GM23248 (cell line): ENCODE measurements at regions not wholly inside any gene's neighbourhood (a gene's known extent, or its start where the extent isn't known, plus 50 kb on each side); places are given as distances from the start of the nearest gene placed in this dataset.
"Not testable (repeated sequence)": the region's sequence is repeated elsewhere in the genome, so short reads cannot be mapped to it uniquely, and the experiment has no call there.

ENCODE experiments used
- DNase-seq: peaks from one replicate; pipeline ENCODE4 v3.0.0-alpha.2; 2015
- H2AFZ ChIP-seq: fragments of 200-600 bp; sonication (generic); 2 replicates; pipeline ENCODE4 v1.6.1; 2016; ENCODE audit warnings: antibody characterized with exemption
- H3F3A ChIP-seq: fragments of 200-600 bp; sonication (generic); 2 replicates; pipeline ENCODE4 v1.6.1; 2016; ENCODE audit warnings: mild to moderate bottlenecking, antibody characterized with exemption, mixed run types; ENCODE audit not compliant: insufficient read depth
- H3K27ac ChIP-seq: fragments of 200-600 bp; sonication (generic); 2 replicates; pipeline ENCODE4 v1.5.1; 2016; ENCODE audit warnings: mild to moderate bottlenecking
- H3K27me3 ChIP-seq: fragments of 200-600 bp; sonication (generic); replicated peaks from 2 replicates; pipeline ENCODE4 v1.6.1; 2016; ENCODE audit warnings: mild to moderate bottlenecking; ENCODE audit not compliant: insufficient read depth
- H3K36me3 ChIP-seq: fragments of 200-600 bp; sonication (generic); 2 replicates; pipeline ENCODE4 v1.6.1; 2016; ENCODE audit warnings: low read depth, mild to moderate bottlenecking
- H3K4me1 ChIP-seq: fragments of 200-600 bp; sonication (generic); 2 replicates; pipeline ENCODE4 v1.6.1; 2016; ENCODE audit warnings: mild to moderate bottlenecking; ENCODE audit not compliant: insufficient read depth
- H3K4me2 ChIP-seq: fragments of 200-600 bp; sonication (generic); one replicate; pipeline ENCODE4 v1.6.1; 2016; ENCODE audit warnings: mild to moderate bottlenecking; ENCODE audit not compliant: unreplicated experiment
- H3K4me3 ChIP-seq: fragments of 200-600 bp; sonication (generic); 2 replicates; pipeline ENCODE4 v1.5.1; 2016; ENCODE audit warnings: mild to moderate bottlenecking
- H3K79me2 ChIP-seq: fragments of 200-600 bp; sonication (generic); 2 replicates; pipeline ENCODE4 v1.6.1; 2016; ENCODE audit warnings: mild to moderate bottlenecking; ENCODE audit not compliant: insufficient read depth
- H3K9ac ChIP-seq: fragments of 200-600 bp; sonication (generic); 2 replicates; pipeline ENCODE4 v1.6.1; 2016; ENCODE audit warnings: mild to moderate bottlenecking
- H3K9me2 ChIP-seq: fragments of 200-600 bp; sonication (generic); 2 replicates; pipeline ENCODE4 v1.6.1; 2016; ENCODE audit warnings: mixed run types, mild to moderate bottlenecking, moderate library complexity; ENCODE audit not compliant: insufficient read depth
- H3K9me3 ChIP-seq: fragments of 200-600 bp; sonication (generic); one replicate; pipeline ENCODE4 v1.6.1; 2017; ENCODE audit warnings: low read depth
- H4K20me1 ChIP-seq: fragments of 200-600 bp; sonication (generic); 2 replicates; pipeline ENCODE4 v1.6.0; 2016; ENCODE audit not compliant: insufficient read depth
- EZH2 ChIP-seq: fragments of 200-600 bp; sonication (generic); IDR thresholded peaks from 2 replicates; pipeline ENCODE4 v1.6.1; 2018; ENCODE audit warnings: antibody characterized with exemption, mild to moderate bottlenecking; ENCODE audit not compliant: insufficient read depth, poor library complexity, severe bottlenecking
- EZH2phosphoT487 ChIP-seq: fragments of 200-600 bp; sonication (generic); IDR thresholded peaks from 2 replicates; pipeline ENCODE4 v1.6.1; 2018; ENCODE audit warnings: antibody characterized with exemption, moderate library complexity, mild to moderate bottlenecking, low read depth; ENCODE audit not compliant: insufficient read depth
- WGBS, 2 experiments: methylation state at CpG; one replicate each; pipeline ENCODE4 v1.1.6; 2015 to 2017; ENCODE audit warnings: low lambda C conversion rate in 2 of 2, low coverage in 1 of 2; ENCODE audit errors: missing lambda C conversion rate in 2 of 2; 5-methylcytosine and 5-hydroxymethylcytosine counted together
- in situ Hi-C: fragments of 300-500 bp; cut with MboI; formaldehyde crosslinking; loops from 2 replicates; pipeline ENCODE4 v1.15.0; 2020

DNA sequence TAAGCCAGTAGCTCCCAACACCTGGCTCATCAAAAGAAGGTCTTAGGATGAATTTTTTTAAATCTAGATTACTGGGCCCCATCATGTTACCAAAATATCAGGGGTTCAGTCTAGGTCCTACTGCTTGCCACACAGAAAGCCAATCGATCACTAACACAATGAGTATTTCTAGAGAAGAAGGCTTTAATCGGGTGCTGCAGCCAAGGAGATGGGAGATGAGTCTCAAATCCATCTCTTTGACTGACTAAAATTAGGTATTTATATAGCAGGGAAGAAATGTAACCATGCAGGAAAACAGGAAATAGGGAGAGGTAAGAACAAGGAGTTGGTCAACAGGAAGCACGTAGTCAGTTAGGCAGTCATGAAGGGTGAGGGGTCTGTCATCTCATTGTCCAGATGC is 288.2 kb downstream of the CEP170 start:
- Histone ChIP-seq H3K79me2 (no peaks in the 10 kb centered on the region), H3K4me1 (no peaks in the 10 kb centered on the region), H3K9me2 (no peaks in the 10 kb centered on the region), H3K4me2 (no peak overlapping the region), H3K36me3 (no peaks in the 10 kb centered on the region), H3K9me3 (no peaks in the 10 kb centered on the region), H3K27ac (no peak overlapping the region), H3F3A (no peaks in the 10 kb centered on the region), H4K20me1 (no peaks in the 10 kb centered on the region), H3K27me3 (no peaks in the 10 kb centered on the region), H3K9ac (no peak overlapping the region), H3K4me3 (no peak overlapping the region), H2AFZ (no peak overlapping the region)
- DNase-seq, result no peak
- in situ Hi-C loops, result no loop called here
- TF ChIP-seq EZH2phosphoT487 (no peak), EZH2 (no peak)
- 24 to 30% methylated on average over 3 of the region's 3 CpGs for WGBS, 2 experiments

DNA sequence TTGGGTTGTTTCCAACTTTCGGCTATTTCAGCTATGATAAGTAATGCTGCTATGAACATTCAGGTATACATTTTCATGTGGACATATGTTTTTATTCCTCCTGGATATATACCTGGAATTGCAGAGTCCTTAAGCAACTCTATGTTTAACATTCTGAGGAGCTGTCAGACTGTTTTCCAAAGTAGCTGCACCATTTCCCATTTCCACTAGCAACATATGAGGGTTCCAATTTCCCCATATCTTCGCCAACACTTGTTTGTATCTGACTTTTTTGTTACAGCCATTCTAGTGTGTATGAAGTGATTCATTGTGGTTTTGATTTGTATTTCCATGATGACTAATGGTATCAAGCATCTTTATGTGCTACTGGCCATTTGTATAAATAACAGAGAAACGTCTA is 295.7 kb downstream of the CEP170 start:
- H3K4me3 ChIP-seq, H3K4me2 ChIP-seq, H3F3A ChIP-seq, in situ Hi-C loops, H3K36me3 ChIP-seq, DNase-seq, H3K27me3 ChIP-seq, H2AFZ ChIP-seq, H3K9me2 ChIP-seq, H3K4me1 ChIP-seq, H3K79me2 ChIP-seq, H3K9ac ChIP-seq, H3K9me3 ChIP-seq, H4K20me1 ChIP-seq, H3K27ac ChIP-seq: not testable (repeated sequence)
- 14 to 16% methylated on average over 3 of the region's 3 CpGs for WGBS, 2 experiments

DNA sequence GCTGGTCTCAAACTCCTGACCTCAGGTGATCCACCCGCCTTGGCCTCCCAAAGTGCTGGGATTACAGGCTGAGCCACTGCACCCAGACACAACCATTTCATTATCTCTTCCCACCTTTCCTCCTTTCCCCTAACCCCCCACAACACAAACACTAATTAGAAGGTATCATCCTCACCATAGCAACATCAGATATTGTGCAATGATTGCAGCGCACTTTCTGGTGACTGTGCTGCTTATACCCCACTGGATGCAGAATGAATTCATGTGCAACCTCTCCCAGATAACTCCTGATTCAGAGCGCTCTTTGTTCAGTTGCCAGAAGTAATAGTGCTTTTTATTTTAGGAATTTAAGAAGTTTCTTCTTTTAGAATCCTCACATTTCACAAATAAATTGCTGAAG is 300.1 kb downstream of the CEP170 start:
- H3K27ac ChIP-seq, H3K79me2 ChIP-seq, H3K27me3 ChIP-seq, H3K4me2 ChIP-seq, H3K36me3 ChIP-seq, H3K4me1 ChIP-seq, H3K9me3 ChIP-seq, H3F3A ChIP-seq, in situ Hi-C loops, DNase-seq, H3K9me2 ChIP-seq, H3K9ac ChIP-seq, H2AFZ ChIP-seq, H4K20me1 ChIP-seq, H3K4me3 ChIP-seq: not testable (repeated sequence)
- 44 to 53% methylated on average over 2 to 3 of the region's 3 CpGs for WGBS, 2 experiments

DNA sequence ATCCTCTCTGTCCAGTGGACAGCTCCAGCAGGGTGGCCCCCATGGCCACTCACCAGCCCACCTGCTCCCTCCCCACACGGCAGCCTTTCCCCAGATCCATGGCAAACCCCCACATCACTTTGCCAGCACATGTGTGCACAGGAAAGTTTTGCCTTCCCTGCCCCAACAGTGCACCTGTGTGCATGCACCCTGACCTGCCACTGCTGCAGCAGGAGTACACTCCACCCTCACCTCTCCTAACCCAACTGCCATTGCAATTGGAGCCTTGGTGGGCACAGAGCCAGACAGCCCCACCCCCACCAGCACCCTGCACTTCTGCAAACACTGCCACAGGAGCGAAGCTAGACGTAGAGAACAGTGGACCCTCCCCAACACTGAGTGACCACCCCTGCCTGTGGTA is 308.9 kb downstream of the CEP170 start:
- Histone ChIP-seq H4K20me1 (no peaks in the 10 kb centered on the region), H3K4me1 (no peaks in the 10 kb centered on the region), H3K9me2 (no peaks in the 10 kb centered on the region), H2AFZ (no peak overlapping the region), H3K27ac (no peak overlapping the region), H3K4me2 (no peak overlapping the region), H3K9me3 (no peaks in the 10 kb centered on the region), H3K36me3 (no peaks in the 10 kb centered on the region), H3K79me2 (no peaks in the 10 kb centered on the region), H3K4me3 (no peak overlapping the region), H3F3A (no peaks in the 10 kb centered on the region), H3K27me3 (no peaks in the 10 kb centered on the region), H3K9ac (no peak overlapping the region)
- 42 to 63% methylated on average over 3 of the region's 3 CpGs for WGBS, 2 experiments
- DNase-seq, result no peak
- TF ChIP-seq EZH2, result no peak
- TF ChIP-seq EZH2phosphoT487, result no peak
- in situ Hi-C loops, result no loop called here

DNA sequence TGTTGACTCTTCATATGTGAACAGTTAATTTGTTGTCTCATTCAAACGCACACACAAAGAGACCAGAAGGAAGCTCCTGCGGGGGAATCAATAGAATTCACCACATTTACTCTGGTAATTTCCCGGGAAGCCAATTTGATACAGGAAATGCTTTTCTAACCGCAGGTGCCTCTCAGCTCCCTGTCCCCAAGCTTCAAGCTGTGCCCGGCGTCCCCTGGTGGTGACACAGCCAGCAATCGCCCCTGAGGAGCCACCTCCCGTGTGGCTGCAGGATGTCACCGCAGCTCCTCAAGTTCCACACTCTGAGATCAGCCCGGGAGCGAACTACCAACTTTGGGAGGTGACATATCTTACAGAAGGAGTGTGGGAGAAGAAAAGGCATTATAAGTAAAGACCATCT is 318.4 kb downstream of the CEP170 start:
- H3K9me3 ChIP-seq, H4K20me1 ChIP-seq, H3K27me3 ChIP-seq, H3K9me2 ChIP-seq, H3K27ac ChIP-seq, H3K79me2 ChIP-seq, H3K4me1 ChIP-seq, H3K36me3 ChIP-seq, H2AFZ ChIP-seq, H3K4me3 ChIP-seq, H3K4me2 ChIP-seq, H3K9ac ChIP-seq, H3F3A ChIP-seq, DNase-seq, in situ Hi-C loops: not testable (repeated sequence)
- 32 to 33% methylated on average over 11 of the region's 11 CpGs for WGBS, 2 experiments

DNA sequence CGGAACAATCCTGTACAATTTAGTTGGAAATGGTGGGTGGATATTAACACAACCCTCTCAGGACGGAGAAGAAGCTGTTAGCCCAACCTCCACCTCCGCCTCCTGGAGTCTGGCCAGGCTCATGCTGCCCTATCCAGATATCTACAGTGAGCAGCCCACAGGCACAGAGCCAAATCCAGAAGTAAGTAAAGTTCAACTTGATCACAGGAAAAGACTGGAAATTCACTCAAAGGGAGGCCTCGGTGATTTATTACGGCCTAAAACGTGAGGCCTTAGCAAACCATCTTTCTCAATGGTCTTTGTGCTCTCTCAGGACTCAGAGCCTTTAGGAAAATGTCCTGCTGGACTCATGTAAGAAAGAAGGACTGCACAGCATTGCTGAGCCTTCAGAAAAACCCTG is 330.4 kb downstream of the CEP170 start:
- H3F3A ChIP-seq, H2AFZ ChIP-seq, in situ Hi-C loops, H3K9me3 ChIP-seq, H3K79me2 ChIP-seq, H3K4me1 ChIP-seq, H3K36me3 ChIP-seq, H3K27me3 ChIP-seq, DNase-seq, H3K4me2 ChIP-seq, H3K27ac ChIP-seq, H3K4me3 ChIP-seq, H4K20me1 ChIP-seq, H3K9me2 ChIP-seq, H3K9ac ChIP-seq: not testable (repeated sequence)
- 4 to 8% methylated on average over 6 of the region's 6 CpGs for WGBS, 2 experiments

DNA sequence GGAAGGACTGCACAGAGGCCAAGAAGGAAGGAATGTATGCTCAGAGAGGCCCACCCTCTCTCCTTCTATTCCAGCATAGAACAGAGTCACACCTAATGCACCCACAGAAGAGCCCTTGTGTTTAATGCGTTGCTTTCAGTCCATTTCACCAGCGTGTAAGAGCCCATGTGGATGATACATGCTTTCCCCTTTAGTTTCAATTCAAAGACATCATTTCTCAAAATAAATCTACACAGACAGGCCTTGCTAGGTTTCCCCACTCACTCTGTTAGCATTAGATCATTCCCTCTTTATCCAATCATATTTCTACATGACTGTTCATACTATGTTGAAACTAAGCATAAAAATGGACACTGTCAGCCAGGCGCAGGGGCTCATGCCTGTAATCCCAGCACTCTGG is 331.5 kb downstream of the CEP170 start:
- H3K4me2 ChIP-seq, H3F3A ChIP-seq, H3K27me3 ChIP-seq, H3K4me3 ChIP-seq, H3K9ac ChIP-seq, H3K36me3 ChIP-seq, H3K9me2 ChIP-seq, H3K79me2 ChIP-seq, H4K20me1 ChIP-seq, H3K27ac ChIP-seq, in situ Hi-C loops, H3K4me1 ChIP-seq, H3K9me3 ChIP-seq, DNase-seq, H2AFZ ChIP-seq: not testable (repeated sequence)
- WGBS, 2 experiments, result 30 to 36% methylated on average over 3 of the region's 3 CpGs
